Kidney (tissue), 13 donors: ENCODE measurements at regions not wholly inside any gene's neighbourhood (a gene's known extent, or its start where the extent isn't known, plus 50 kb on each side); places are given as distances from the start of the nearest gene placed in this dataset.

Experiments
- DNase-seq, 5 donors: peaks; one replicate each; pipeline ENCODE4 v3.0.0-alpha.2; 2013 to 2020
- FAIRE-seq: peaks from 2 replicates; lab custom pipeline; 2012; peaks lifted over from hg19 to GRCh38; lab: Jason Lieb, UNC
- H3K27ac ChIP-seq, 2 donors: one replicate each; pipeline ENCODE4 v1.7.0; 2013; ENCODE audit warnings: low read depth in 2 of 2, low read length in 2 of 2, inconsistent platforms in 1 of 2
- H3K27me3 ChIP-seq: one replicate; pipeline ENCODE4 v1.7.1; 2013; ENCODE audit warnings: low read length, inconsistent platforms; ENCODE audit not compliant: control insufficient read depth, insufficient read depth
- H3K36me3 ChIP-seq, 3 donors: one replicate each; pipeline versions ENCODE4 v1.7.0 to v1.7.1; 2013; ENCODE audit warnings: low read length in 3 of 3, control low read depth in 1 of 3, inconsistent platforms in 1 of 3; ENCODE audit not compliant: insufficient read depth in 3 of 3, control insufficient read depth in 2 of 3
- H3K4me1 ChIP-seq, 3 donors: one replicate each; pipeline versions ENCODE4 v1.7.0 to v1.7.1; 2013; ENCODE audit warnings: low read length in 3 of 3, inconsistent platforms in 1 of 3, low read depth in 1 of 3; ENCODE audit not compliant: control insufficient read depth in 2 of 3, insufficient read depth in 2 of 3
- H3K4me3 ChIP-seq, 3 donors: one replicate each; pipeline versions ENCODE4 v1.7.0 to v1.8.1; 2013; ENCODE audit warnings: low read length in 3 of 3, control low read depth in 1 of 3, inconsistent platforms in 1 of 3
- H3K9ac ChIP-seq, 3 donors: one replicate each; pipeline versions ENCODE4 v1.7.0 to v1.7.1; 2013; ENCODE audit warnings: low read length in 3 of 3, control low read depth in 1 of 3, inconsistent platforms in 1 of 3
- H3K9me3 ChIP-seq, 3 donors: one replicate each; pipeline versions ENCODE4 v1.7.0 to v1.7.1; 2013; ENCODE audit warnings: low read length in 3 of 3, control low read depth in 1 of 3, inconsistent platforms in 1 of 3; ENCODE audit not compliant: control insufficient read depth in 2 of 3, insufficient read depth in 1 of 3
- CTCF ChIP-seq: IDR thresholded peaks from 3 replicates; pipeline ENCODE4 v1.5.1; 2012; ENCODE audit warnings: mild to moderate bottlenecking, moderate library complexity, borderline replicate concordance; ENCODE audit not compliant: insufficient read depth; ENCODE audit errors: extremely low read depth
- intact Hi-C: fragments of 100-400 bp; cut with DNase I; formaldehyde crosslinking; loops from one replicate; pipeline ENCODE4 v1.11.1; 2022
- donor health status: control.
- donor health status: control.
- donor health status: control.
- donor health status: control.
- donor health status: control.
- donor health status: DM: yes; HTN: yes; CAD: no.
- donor health status: Normal renal cell carcinoma (clear cell type).

GRCh38 chr13:67651908-67652465 lies 421.9 kb upstream of the PCDH9 start:
- H3K36me3 ChIP-seq: no peaks in the 10 kb centered on the region
- H3K9ac ChIP-seq: no peak overlapping the region
- H3K4me1 ChIP-seq: no peaks in the 10 kb centered on the region
- intact Hi-C loops: no loop called here
- H3K27ac ChIP-seq: no peak overlapping the region
- no peak overlapping the region for H3K4me3 ChIP-seq
- no peaks in the 10 kb centered on the region for H3K9me3 ChIP-seq
- no peak for TF ChIP-seq CTCF
- FAIRE-seq: no peak
- no peaks in the 10 kb centered on the region for H3K27me3 ChIP-seq
- DNase-seq: no peak

- intact Hi-C loops: no loop called here
Observed at GRCh38 chr13:67650471-67650870, 420.3 kb upstream of the PCDH9 start.

GRCh38 chr13:67645874-67646467 lies 415.8 kb upstream of the PCDH9 start:
- Histone ChIP-seq H3K9me3 (no peaks in the 10 kb centered on the region), H3K4me1 (no peaks in the 10 kb centered on the region), H3K4me3 (no peak overlapping the region), H3K9ac (no peak overlapping the region), H3K27me3 (no peaks in the 10 kb centered on the region), H3K27ac (no peak overlapping the region), H3K36me3 (no peaks in the 10 kb centered on the region)
- TF ChIP-seq CTCF: no peak
- FAIRE-seq (no peak), DNase-seq (no peak)
- intact Hi-C loops: no loop called here

More at GRCh38 chr13:67650471-67650870, 420.3 kb upstream of the PCDH9 start:
- no peak overlapping the region for H3K4me3 ChIP-seq
- FAIRE-seq (no peak), DNase-seq (no peak)
- H3K4me1 ChIP-seq: no peaks in the 10 kb centered on the region
- H3K27me3 ChIP-seq: no peaks in the 10 kb centered on the region
- H3K27ac ChIP-seq: no peak overlapping the region
- no peak for TF ChIP-seq CTCF
- H3K9me3 ChIP-seq: no peaks in the 10 kb centered on the region
- no peak overlapping the region for H3K9ac ChIP-seq
- H3K36me3 ChIP-seq: no peaks in the 10 kb centered on the region

GRCh38 chr13:67643516-67644055 lies 413.4 kb upstream of the PCDH9 start:
- H3K27ac ChIP-seq: no peak overlapping the region
- H3K4me3 ChIP-seq: no peak overlapping the region
- intact Hi-C loops: no loop called here
- DNase-seq (no peak), FAIRE-seq (no peak)
- no peaks in the 10 kb centered on the region for H3K9me3 ChIP-seq
- no peaks in the 10 kb centered on the region for H3K36me3 ChIP-seq
- no peaks in the 10 kb centered on the region for H3K27me3 ChIP-seq
- no peak overlapping the region for H3K9ac ChIP-seq
- no peaks in the 10 kb centered on the region for H3K4me1 ChIP-seq
- TF ChIP-seq CTCF: no peak
